K562 (cell line): ENCODE measurements at regions not wholly inside any gene's neighbourhood (a gene's known extent, or its start where the extent isn't known, plus 50 kb on each side); places are given as distances from the start of the nearest gene placed in this dataset.
A peak's percentile ranks its signal among the peaks of the same experiment; 100 is the strongest.

ENCODE experiments used
- ATF2 ChIP-seq: sonication (generic); formaldehyde crosslinking; IDR thresholded peaks from 2 replicates; pipeline ENCODE4 v1.8.1; 2022; ENCODE audit warnings: missing genetic modification reagents
- CC2D1A ChIP-seq: fragments of 450-650 bp; IDR thresholded peaks from 2 replicates; pipeline ENCODE4 v1.6.1; 2017; ENCODE audit warnings: mild to moderate bottlenecking
- CGGBP1 ChIP-seq: fragments of 250-450 bp; sonication (Bioruptor Pico); IDR thresholded peaks from 2 replicates; pipeline ENCODE4 v1.9.0; 2021; ENCODE audit warnings: mild to moderate bottlenecking
- CHCHD3 ChIP-seq: fragments of 250-450 bp; sonication (Bioruptor Pico); IDR thresholded peaks from 2 replicates; pipeline ENCODE4 v2.1.2; 2022; ENCODE audit warnings: mild to moderate bottlenecking
- FOXA1 ChIP-seq: fragments of 450-650 bp; IDR thresholded peaks from 2 replicates; pipeline ENCODE4 v1.6.1; 2016; ENCODE audit warnings: mild to moderate bottlenecking, borderline replicate concordance
- HCFC1 ChIP-seq: IDR thresholded peaks from 2 replicates; pipeline ENCODE4 v1.6.1; 2012; ENCODE audit warnings: low read depth, low read length, improper control_type of control experiment
- HDAC8 ChIP-seq: fragments of 450-650 bp; IDR thresholded peaks from 2 replicates; pipeline ENCODE4 v1.6.1; 2016; ENCODE audit warnings: mild to moderate bottlenecking, missing genetic modification characterization, moderate library complexity, missing compliant biosample characterization
- HMG20A ChIP-seq: fragments of 450-650 bp; formaldehyde crosslinking; conservative IDR thresholded peaks from 2 replicates; pipeline ENCODE4 v1.4.0; 2020; ENCODE audit warnings: mild to moderate bottlenecking, mixed read lengths
- HNRNPUL1 ChIP-seq: fragments of 200-400 bp; formaldehyde crosslinking; IDR thresholded peaks from 2 replicates; pipeline ENCODE4 v1.6.1; 2017; ENCODE audit warnings: low read length
- JUNB ChIP-seq: fragments of 450-650 bp; formaldehyde crosslinking; conservative IDR thresholded peaks from 2 replicates; pipeline ENCODE4 v1.4.0; 2020; ENCODE audit warnings: mild to moderate bottlenecking
- MITF ChIP-seq: IDR thresholded peaks from 2 replicates; pipeline ENCODE4 v1.6.1; 2014; ENCODE audit warnings: antibody characterized with exemption
- NELFE ChIP-seq: IDR thresholded peaks from 2 replicates; pipeline ENCODE4 v1.6.1; 2011; ENCODE audit warnings: mild to moderate bottlenecking; ENCODE audit not compliant: insufficient read depth, insufficient read length
- PCBP2 ChIP-seq: fragments of 200-400 bp; formaldehyde crosslinking; IDR thresholded peaks from 2 replicates; pipeline ENCODE4 v1.6.1; 2018; ENCODE audit warnings: low read length, low read depth, mild to moderate bottlenecking, moderate library complexity; ENCODE audit not compliant: poor library complexity, severe bottlenecking
- POLR2AphosphoS5 ChIP-seq: IDR thresholded peaks from 2 replicates; pipeline ENCODE4 v1.6.1; 2011; ENCODE audit warnings: mild to moderate bottlenecking, low read depth, low read length, moderate library complexity; ENCODE audit not compliant: control insufficient read depth, insufficient read depth
- POLR2G ChIP-seq: fragments of 200-400 bp; formaldehyde crosslinking; IDR thresholded peaks from 2 replicates; pipeline ENCODE4 v1.6.1; 2017; ENCODE audit warnings: low read depth, mild to moderate bottlenecking, antibody characterized with exemption, low read length, moderate library complexity
- RBM25 ChIP-seq: fragments of 200-400 bp; formaldehyde crosslinking; IDR thresholded peaks from 2 replicates; pipeline ENCODE4 v1.6.1; 2018; ENCODE audit warnings: low read length, low read depth, moderate library complexity; ENCODE audit not compliant: severe bottlenecking
- SRF ChIP-seq, 2 experiments: fragments of 250-450, 450-650 bp in 1 of 2; sonication (Bioruptor Pico) in 1 of 2; sonication (generic) in 1 of 2; formaldehyde crosslinking; IDR thresholded peaks; 2 replicates each; pipeline versions ENCODE4 v1.5.0 to v1.5.1; 2020 to 2022; ENCODE audit warnings: mild to moderate bottlenecking in 1 of 2, missing genetic modification reagents in 1 of 2
- XRCC5 ChIP-seq: fragments of 200-400 bp; formaldehyde crosslinking; IDR thresholded peaks from 2 replicates; pipeline ENCODE4 v1.6.1; 2017; ENCODE audit warnings: low read depth, mild to moderate bottlenecking, low read length
- ZBTB7A ChIP-seq: IDR thresholded peaks from 2 replicates; pipeline ENCODE4 v1.6.1; 2011; ENCODE audit warnings: low read depth, mild to moderate bottlenecking, low read length, moderate library complexity, borderline replicate concordance; ENCODE audit not compliant: control insufficient read depth
- TF ChIP-seq, protein P1 (sequence below), 2 experiments: fragments of 450-650 bp in 1 of 2; sonication (generic) in 1 of 2; formaldehyde crosslinking in 1 of 2; IDR thresholded peaks in 1 of 2; conservative IDR thresholded peaks in 1 of 2; 2 replicates each; pipeline versions ENCODE4 v1.6.1 to v1.8.1; 2016 to 2023; ENCODE audit warnings: mild to moderate bottlenecking in 2 of 2, moderate library complexity in 2 of 2, inconsistent platforms in 1 of 2, missing genetic modification reagents in 1 of 2
- TF ChIP-seq, protein P2 (sequence below): fragments of 450-650 bp; IDR thresholded peaks from 2 replicates; pipeline ENCODE4 v1.6.1; 2016; ENCODE audit warnings: mild to moderate bottlenecking

- TF ChIP-seq MITF (no peak), HMG20A (CRISPR knock-in tag) (peak; percentile 52; the same call in 1 of the 2 replicates), JUNB (CRISPR knock-in tag) (no peak), PCBP2 (no peak), POLR2G (0 out of 2 replicates have a peak, but pooled peaks have one; percentile 28), HDAC8 (tag) (no peak), ZBTB7A (no peak), ATF2 (CRISPR knock-in tag) (no peak), HNRNPUL1 (no peak), NELFE (no peak), FOXA1 (no peak), CC2D1A (0 out of 2 replicates have a peak, but pooled peaks have one; percentile 11), RBM25 (peak; percentile 8), SRF (CRISPR knock-in tag; IDR thresholded peaks at IDR 0.05) (no peak), XRCC5 (0 out of 2 replicates have a peak, but pooled peaks have one; percentile 21), POLR2AphosphoS5 (peak; percentile 42; the same call in 1 of the 2 replicates), HCFC1 (no peak), CHCHD3 (CRISPR knock-in tag) (peak; percentile 23; the same call in 1 of the 2 replicates), CGGBP1 (peak; percentile 60; the same call in 1 of the 2 replicates)
- TF ChIP-seq, protein P1, sequence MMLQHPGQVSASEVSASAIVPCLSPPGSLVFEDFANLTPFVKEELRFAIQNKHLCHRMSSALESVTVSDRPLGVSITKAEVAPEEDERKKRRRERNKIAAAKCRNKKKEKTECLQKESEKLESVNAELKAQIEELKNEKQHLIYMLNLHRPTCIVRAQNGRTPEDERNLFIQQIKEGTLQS (IDR thresholded peaks at IDR 0.05) = peak; percentile 47; the same call in 1 of the 2 replicates
- TF ChIP-seq, protein P1 (CRISPR knock-in tag; conservative IDR thresholded peaks at IDR 0.05) = no peak
- TF ChIP-seq, protein P2, sequence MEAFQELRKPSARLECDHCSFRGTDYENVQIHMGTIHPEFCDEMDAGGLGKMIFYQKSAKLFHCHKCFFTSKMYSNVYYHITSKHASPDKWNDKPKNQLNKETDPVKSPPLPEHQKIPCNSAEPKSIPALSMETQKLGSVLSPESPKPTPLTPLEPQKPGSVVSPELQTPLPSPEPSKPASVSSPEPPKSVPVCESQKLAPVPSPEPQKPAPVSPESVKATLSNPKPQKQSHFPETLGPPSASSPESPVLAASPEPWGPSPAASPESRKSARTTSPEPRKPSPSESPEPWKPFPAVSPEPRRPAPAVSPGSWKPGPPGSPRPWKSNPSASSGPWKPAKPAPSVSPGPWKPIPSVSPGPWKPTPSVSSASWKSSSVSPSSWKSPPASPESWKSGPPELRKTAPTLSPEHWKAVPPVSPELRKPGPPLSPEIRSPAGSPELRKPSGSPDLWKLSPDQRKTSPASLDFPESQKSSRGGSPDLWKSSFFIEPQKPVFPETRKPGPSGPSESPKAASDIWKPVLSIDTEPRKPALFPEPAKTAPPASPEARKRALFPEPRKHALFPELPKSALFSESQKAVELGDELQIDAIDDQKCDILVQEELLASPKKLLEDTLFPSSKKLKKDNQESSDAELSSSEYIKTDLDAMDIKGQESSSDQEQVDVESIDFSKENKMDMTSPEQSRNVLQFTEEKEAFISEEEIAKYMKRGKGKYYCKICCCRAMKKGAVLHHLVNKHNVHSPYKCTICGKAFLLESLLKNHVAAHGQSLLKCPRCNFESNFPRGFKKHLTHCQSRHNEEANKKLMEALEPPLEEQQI = no peak
Observed at GRCh38 chr6:27829453-27830211, 82.6 kb downstream of the OR2B2 start (continued).
